ENCODE measurements at regions not wholly inside any gene's neighbourhood (a gene's known extent, or its start where the extent isn't known, plus 50 kb on each side); places are given as distances from the start of the nearest gene placed in this dataset.

DNA sequence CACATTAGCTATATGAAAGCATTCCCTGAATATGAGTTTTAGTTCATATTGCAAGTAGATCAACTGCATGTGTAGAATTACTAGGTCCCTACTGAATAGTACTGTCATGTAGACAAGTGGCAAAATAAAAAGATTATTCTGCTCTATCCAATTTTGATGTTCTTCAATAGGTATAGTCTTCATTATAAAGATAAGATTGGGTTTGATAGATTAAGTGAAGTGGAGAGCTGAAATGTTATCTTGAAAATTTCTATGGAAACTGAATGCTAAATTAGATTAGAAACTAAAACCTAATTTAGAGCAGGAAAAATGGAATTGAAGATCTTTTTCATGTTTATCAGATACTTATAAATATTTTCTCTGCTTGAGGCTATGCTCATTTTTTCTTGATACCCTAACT lies 1610.0 kb downstream of the BRINP3 start:
- H3K4me3 ChIP-seq (ENCODE audit: low read depth, low read length), result no peak overlapping the region
- TF ChIP-seq, protein P1, sequence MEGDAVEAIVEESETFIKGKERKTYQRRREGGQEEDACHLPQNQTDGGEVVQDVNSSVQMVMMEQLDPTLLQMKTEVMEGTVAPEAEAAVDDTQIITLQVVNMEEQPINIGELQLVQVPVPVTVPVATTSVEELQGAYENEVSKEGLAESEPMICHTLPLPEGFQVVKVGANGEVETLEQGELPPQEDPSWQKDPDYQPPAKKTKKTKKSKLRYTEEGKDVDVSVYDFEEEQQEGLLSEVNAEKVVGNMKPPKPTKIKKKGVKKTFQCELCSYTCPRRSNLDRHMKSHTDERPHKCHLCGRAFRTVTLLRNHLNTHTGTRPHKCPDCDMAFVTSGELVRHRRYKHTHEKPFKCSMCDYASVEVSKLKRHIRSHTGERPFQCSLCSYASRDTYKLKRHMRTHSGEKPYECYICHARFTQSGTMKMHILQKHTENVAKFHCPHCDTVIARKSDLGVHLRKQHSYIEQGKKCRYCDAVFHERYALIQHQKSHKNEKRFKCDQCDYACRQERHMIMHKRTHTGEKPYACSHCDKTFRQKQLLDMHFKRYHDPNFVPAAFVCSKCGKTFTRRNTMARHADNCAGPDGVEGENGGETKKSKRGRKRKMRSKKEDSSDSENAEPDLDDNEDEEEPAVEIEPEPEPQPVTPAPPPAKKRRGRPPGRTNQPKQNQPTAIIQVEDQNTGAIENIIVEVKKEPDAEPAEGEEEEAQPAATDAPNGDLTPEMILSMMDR (IDR thresholded peaks at IDR 0.05; ENCODE audit: low read depth, low read length), result no peak

- no peak overlapping the region for H3K4me3 ChIP-seq (ENCODE audit: low read depth, low read length)
- TF ChIP-seq, protein P1 (IDR thresholded peaks at IDR 0.05; ENCODE audit: low read depth, low read length), result no peak
Measured at GRCh38 chr1:188871164-188871563, 1606.5 kb downstream of the BRINP3 start.

DNA sequence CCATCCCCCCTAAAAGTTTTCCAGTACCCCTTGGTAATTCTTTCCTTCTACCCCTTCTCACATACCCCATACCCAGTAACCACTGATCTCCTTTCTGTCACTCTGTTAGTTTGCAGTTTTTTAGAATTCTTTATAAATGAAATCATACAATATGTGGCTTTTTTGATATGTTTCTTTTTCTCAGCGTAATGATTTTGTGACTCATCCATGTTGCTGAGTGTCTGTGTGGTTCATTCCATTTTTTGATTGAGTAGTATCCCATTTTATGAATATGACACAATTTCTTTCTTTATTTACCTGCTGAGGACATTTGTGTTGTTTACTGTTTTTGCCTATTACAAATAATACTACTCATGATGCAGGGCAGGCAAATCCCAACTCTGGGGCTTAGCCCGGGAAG lies 1605.3 kb downstream of the BRINP3 start:
- TF ChIP-seq, protein P1 (IDR thresholded peaks at IDR 0.05; ENCODE audit: low read depth, low read length), result no peak

DNA sequence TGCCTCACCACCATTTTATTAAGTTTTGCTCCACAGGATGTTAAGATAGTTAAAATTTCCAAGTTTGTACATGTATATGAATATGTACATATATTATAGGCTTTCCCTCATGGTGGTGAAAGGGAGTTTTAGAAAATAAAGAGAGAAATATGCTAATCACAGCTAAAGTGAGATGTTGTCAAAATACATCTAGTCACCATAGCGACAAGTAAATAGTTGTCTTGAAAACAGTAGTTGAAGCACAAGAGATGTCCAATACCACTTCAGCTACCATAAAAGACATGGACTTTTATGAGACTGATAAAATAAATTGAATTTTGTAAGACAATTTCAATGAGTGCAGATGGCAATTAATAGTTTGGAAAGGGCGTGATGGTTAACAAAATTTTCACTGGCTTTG lies 1600.0 kb downstream of the BRINP3 start:
- TF ChIP-seq, protein P1 (IDR thresholded peaks at IDR 0.05; ENCODE audit: low read depth, low read length), result no peak
- H3K4me3 ChIP-seq (ENCODE audit: low read depth, low read length), result no peak overlapping the region

More for the DNA sequence above, 1605.3 kb downstream of the BRINP3 start:
- H3K4me3 ChIP-seq (ENCODE audit: low read depth, low read length), result no peak overlapping the region

GRCh38 chr1:188888386-188888785 lies 1589.3 kb downstream of the BRINP3 start:
- TF ChIP-seq, protein P1 (IDR thresholded peaks at IDR 0.05; ENCODE audit: low read depth, low read length), result no peak
- no peak overlapping the region for H3K4me3 ChIP-seq (ENCODE audit: low read depth, low read length)

GRCh38 chr1:188889166-188889565 lies 1588.5 kb downstream of the BRINP3 start:
- TF ChIP-seq, protein P1 (IDR thresholded peaks at IDR 0.05; ENCODE audit: low read depth, low read length), result no peak
- no peak overlapping the region for H3K4me3 ChIP-seq (ENCODE audit: low read depth, low read length)

GRCh38 chr1:188891958-188892357 lies 1585.7 kb downstream of the BRINP3 start:
- H3K4me3 ChIP-seq (ENCODE audit: low read depth, low read length), result no peak overlapping the region
- TF ChIP-seq, protein P1 (IDR thresholded peaks at IDR 0.05; ENCODE audit: low read depth, low read length), result no peak

Measured in WI38 (cell line).